ENCODE measurements at regions not wholly inside any gene's neighbourhood (a gene's known extent, or its start where the extent isn't known, plus 50 kb on each side); places are given as distances from the start of the nearest gene placed in this dataset.

DNA sequence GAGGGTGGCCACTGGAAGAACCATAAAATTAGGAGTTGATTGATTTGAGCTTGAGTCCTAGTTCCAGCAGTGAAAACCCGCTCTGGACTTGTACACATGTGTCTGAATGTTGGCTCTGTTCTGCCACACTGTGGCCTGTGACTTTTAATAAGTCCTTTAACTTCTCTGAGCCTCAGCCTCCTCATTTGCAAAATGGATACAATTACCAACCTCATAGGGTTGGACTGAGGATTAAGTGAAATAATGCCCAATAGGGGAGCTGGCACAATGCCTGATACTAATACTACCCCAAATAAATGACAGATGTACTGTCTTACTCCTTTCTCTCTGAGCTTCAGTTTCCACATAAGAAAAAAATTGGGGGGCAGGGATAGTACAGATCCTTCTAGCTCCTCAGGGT lies 92.6 kb upstream of the RIPOR2 start:
- Mint-ChIP-seq H3K4me3 (no peak overlapping the region), H3K36me3 (no peaks in the 10 kb centered on the region), H3K4me1 (peaks cover 26% of the 10 kb centered on the region), H3K27me3 (ENCODE audit: low read depth) (no peaks in the 10 kb centered on the region), H3K27ac (no peak overlapping the region), H3K9me3 (no peaks in the 10 kb centered on the region)
- ChIA-PET POLR2A (no interaction called here), CTCF (interaction anchor here (0.6 to 4.1 kb wide), 5 partner anchors 11 to 172 kb away, joined by 3 to 47 read pairs (median 6); no protein-coding TSS in a partner anchor)
- TF ChIP-seq GRHL2 (CRISPR knock-in tag; IDR thresholded peaks at IDR 0.05; ENCODE audit: insufficient replicate concordance, severe bottlenecking), result no peak
- TF ChIP-seq GTF2I (CRISPR knock-in tag; conservative IDR thresholded peaks at IDR 0.05), result no peak
- no peak for TF ChIP-seq RELA (CRISPR knock-in tag; IDR thresholded peaks at IDR 0.05; ENCODE audit: borderline replicate concordance)
- no peak for TF ChIP-seq RORB (CRISPR knock-in tag; IDR thresholded peaks at IDR 0.05)
- TF ChIP-seq ZNF219 (CRISPR knock-in tag; IDR thresholded peaks at IDR 0.05; ENCODE audit: borderline replicate concordance), result no peak
- TF ChIP-seq, protein P1, sequence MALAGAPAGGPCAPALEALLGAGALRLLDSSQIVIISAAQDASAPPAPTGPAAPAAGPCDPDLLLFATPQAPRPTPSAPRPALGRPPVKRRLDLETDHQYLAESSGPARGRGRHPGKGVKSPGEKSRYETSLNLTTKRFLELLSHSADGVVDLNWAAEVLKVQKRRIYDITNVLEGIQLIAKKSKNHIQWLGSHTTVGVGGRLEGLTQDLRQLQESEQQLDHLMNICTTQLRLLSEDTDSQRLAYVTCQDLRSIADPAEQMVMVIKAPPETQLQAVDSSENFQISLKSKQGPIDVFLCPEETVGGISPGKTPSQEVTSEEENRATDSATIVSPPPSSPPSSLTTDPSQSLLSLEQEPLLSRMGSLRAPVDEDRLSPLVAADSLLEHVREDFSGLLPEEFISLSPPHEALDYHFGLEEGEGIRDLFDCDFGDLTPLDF (CRISPR knock-in tag; IDR thresholded peaks at IDR 0.05), result no peak
- TF ChIP-seq ESRRA (CRISPR knock-in tag; IDR thresholded peaks at IDR 0.05; ENCODE audit: borderline replicate concordance), result no peak
- TF ChIP-seq, protein P2, sequence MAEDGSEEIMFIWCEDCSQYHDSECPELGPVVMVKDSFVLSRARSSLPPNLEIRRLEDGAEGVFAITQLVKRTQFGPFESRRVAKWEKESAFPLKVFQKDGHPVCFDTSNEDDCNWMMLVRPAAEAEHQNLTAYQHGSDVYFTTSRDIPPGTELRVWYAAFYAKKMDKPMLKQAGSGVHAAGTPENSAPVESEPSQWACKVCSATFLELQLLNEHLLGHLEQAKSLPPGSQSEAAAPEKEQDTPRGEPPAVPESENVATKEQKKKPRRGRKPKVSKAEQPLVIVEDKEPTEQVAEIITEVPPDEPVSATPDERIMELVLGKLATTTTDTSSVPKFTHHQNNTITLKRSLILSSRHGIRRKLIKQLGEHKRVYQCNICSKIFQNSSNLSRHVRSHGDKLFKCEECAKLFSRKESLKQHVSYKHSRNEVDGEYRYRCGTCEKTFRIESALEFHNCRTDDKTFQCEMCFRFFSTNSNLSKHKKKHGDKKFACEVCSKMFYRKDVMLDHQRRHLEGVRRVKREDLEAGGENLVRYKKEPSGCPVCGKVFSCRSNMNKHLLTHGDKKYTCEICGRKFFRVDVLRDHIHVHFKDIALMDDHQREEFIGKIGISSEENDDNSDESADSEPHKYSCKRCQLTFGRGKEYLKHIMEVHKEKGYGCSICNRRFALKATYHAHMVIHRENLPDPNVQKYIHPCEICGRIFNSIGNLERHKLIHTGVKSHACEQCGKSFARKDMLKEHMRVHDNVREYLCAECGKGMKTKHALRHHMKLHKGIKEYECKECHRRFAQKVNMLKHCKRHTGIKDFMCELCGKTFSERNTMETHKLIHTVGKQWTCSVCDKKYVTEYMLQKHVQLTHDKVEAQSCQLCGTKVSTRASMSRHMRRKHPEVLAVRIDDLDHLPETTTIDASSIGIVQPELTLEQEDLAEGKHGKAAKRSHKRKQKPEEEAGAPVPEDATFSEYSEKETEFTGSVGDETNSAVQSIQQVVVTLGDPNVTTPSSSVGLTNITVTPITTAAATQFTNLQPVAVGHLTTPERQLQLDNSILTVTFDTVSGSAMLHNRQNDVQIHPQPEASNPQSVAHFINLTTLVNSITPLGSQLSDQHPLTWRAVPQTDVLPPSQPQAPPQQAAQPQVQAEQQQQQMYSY (CRISPR knock-in tag; IDR thresholded peaks at IDR 0.05), result no peak
- no peak for TF ChIP-seq NFE2L1 (CRISPR knock-in tag; IDR thresholded peaks at IDR 0.05)
- TF ChIP-seq TP53 (CRISPR knock-in tag; IDR thresholded peaks at IDR 0.05), result no peak
- TF ChIP-seq ATF3 (CRISPR knock-in tag; conservative IDR thresholded peaks at IDR 0.05), result no peak
- TF ChIP-seq FOXP4 (CRISPR knock-in tag; IDR thresholded peaks at IDR 0.05), result no peak
- no peak for TF ChIP-seq ATF6 (CRISPR knock-in tag; IDR thresholded peaks at IDR 0.05)
- TF ChIP-seq, protein P3, sequence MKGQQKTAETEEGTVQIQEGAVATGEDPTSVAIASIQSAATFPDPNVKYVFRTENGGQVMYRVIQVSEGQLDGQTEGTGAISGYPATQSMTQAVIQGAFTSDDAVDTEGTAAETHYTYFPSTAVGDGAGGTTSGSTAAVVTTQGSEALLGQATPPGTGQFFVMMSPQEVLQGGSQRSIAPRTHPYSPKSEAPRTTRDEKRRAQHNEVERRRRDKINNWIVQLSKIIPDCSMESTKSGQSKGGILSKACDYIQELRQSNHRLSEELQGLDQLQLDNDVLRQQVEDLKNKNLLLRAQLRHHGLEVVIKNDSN (CRISPR knock-in tag; IDR thresholded peaks at IDR 0.05), result no peak
- TF ChIP-seq MLX (CRISPR knock-in tag; IDR thresholded peaks at IDR 0.05), result no peak
- TF ChIP-seq NR2C2 (CRISPR knock-in tag; IDR thresholded peaks at IDR 0.05), result no peak
- TF ChIP-seq, protein P4, sequence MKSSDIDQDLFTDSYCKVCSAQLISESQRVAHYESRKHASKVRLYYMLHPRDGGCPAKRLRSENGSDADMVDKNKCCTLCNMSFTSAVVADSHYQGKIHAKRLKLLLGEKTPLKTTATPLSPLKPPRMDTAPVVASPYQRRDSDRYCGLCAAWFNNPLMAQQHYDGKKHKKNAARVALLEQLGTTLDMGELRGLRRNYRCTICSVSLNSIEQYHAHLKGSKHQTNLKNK (CRISPR knock-in tag; IDR thresholded peaks at IDR 0.05), result no peak
- no peak for TF ChIP-seq ZNF232 (CRISPR knock-in tag; IDR thresholded peaks at IDR 0.05)
- ATAC-seq (no peak), DNase-seq (ENCODE audit: low spot score) (no peak)

Measured in WTC11 (cell line).